CD4-positive, alpha-beta T cell treated with Interleukin-10 for 1 hour (primary cell): ENCODE measurements at regions not wholly inside any gene's neighbourhood (a gene's known extent, or its start where the extent isn't known, plus 50 kb on each side); places are given as distances from the start of the nearest gene placed in this dataset.
"Not testable (repeated sequence)": the region's sequence is repeated elsewhere in the genome, so short reads cannot be mapped to it uniquely, and the experiment has no call there.

Experiments
- DNase-seq: peaks from one replicate; pipeline ENCODE4 v3.0.0-alpha.2; 2020

GRCh38 chr12:127912035-127912665 is 354.8 kb upstream of the TMEM132C start:
- DNase-seq: no peak

DNA sequence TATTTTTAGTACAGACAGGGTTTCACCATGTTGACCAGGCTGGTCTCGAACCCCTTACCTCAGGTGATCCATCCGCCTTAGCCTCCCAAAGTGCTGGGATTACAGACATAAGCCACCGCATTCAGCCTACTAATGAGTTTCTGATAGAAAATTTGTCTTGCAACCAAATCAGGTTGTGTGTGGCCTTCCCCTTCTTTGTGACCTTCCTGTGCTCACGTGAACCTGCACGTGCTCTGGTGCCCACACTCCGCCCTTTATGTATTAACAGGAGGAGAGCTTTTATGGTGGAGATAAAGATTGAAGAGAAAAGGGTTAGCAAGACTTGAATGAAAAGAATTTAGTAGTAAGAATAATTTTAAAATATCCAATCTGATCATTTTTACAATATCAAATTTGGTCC is 343.5 kb upstream of the TMEM132C start:
- DNase-seq: no peak

- no peak for DNase-seq
These were observed 341.0 kb upstream of the TMEM132C start for GRCh38 chr12:127925971-127926370.

GRCh38 chr12:127928178-127928577 is 338.8 kb upstream of the TMEM132C start:
- DNase-seq: no peak

GRCh38 chr12:127928615-127929571 is 338.1 kb upstream of the TMEM132C start:
- DNase-seq: no peak

DNA sequence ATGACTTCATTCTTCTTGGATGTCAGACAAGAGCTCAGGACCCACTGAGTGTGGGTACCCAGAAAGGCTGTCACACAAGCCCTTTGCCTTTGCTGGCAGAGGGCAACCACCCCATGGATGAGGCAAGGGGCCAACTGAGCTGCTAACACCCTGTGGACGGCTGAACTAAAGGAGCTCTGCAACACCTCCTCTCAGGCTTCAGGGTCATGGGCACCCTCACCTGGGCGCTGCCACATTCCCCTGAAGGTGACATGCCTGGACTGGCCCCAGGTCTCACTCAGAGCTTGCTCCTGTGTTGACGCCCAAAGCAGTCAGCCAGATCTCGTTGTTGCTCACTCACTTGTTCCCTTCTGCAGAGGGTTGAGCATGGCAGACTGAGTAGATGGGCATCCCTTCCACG is 336.8 kb upstream of the TMEM132C start:
- no peak for DNase-seq

DNA sequence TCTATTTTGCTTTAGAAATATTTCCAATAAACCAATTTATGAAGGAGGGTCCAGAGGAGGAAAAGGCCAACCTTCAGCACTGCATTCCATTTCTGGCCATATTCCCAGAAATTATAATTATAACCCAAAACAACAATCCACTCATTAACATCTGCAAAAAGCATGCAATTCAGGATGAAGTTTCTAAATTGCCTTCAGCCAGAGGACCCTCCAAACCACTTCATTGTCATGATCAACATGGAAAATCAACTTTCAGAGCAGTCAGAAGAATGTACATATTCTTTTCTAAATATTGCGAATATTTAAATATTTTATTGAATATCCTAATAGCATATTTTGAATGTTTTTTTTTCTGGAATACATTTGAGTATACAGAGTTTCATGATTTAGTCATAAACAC is 332.6 kb upstream of the TMEM132C start:
- DNase-seq: no peak

- no peak for DNase-seq
These were observed 330.5 kb upstream of the TMEM132C start for GRCh38 chr12:127936463-127936862.

GRCh38 chr12:127941332-127941731 is 325.6 kb upstream of the TMEM132C start:
- DNase-seq: no peak

GRCh38 chr12:127942981-127943380 is 324.0 kb upstream of the TMEM132C start:
- DNase-seq: no peak

- DNase-seq: no peak
These were observed 323.3 kb upstream of the TMEM132C start for GRCh38 chr12:127943481-127944210.

DNA sequence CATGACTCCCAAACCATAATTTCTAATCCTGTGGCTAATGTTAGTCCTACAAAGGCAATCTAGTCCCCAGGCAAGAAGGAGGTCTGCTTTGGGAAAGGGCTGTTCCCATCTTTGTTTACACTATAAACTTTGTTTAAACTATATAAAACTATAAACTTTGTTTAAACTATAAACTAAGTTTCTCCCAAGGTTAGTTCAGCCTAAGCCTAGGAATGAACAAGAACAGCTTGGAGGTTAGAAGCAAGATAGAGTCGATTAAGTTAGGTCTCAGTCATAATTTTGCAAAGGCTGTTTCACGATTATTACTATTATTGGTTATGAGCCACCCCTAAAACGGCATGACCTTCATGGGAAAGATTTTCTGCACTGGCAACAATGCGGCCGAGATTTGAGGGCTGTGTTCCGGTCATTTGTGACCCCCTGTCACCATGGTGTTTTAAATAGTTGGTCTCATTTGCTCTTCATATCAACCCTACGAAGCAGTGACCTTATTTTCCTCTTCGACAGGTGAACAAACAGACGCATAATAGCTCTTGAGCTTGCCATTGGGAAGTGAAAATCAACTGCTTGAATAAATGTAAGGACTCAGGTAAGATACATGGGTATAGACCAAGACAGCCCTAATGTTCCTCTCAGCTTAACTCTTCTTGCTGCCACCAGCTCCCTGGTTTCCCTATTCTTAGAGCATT is 322.6 kb upstream of the TMEM132C start:
- no peak for DNase-seq

DNA sequence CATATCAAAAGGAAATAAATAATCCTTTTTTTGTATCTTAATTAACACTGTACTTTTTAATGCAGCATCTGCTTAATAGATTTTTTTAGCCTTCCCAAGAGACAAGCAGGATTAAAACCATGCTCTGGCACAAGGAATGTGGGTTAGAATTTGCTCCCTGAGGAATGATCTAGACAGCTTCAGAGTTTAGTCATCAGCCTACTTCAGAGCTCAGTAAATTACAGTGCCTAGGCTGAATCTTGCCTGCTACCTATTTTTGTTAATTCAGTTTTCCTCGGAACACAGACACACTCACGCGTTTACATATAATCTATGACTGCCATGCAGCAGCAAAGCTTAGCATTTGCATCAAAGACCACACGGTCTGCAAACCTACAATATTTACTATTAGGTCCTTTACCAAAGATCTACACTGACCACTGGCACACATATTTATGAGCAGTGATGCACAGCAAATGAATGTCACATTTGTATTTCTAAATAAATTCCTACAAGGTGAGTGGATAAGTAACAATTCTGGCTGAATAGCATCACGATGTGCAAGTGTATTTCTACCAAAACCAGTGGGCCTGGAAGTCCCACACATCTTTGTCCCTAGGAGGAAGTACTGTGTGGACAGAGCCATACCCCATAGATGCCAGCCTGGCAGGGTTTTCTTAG is 309.8 kb upstream of the TMEM132C start:
- DNase-seq: no peak

- no peak for DNase-seq
These were observed 304.7 kb upstream of the TMEM132C start for GRCh38 chr12:127962303-127962702.

DNA sequence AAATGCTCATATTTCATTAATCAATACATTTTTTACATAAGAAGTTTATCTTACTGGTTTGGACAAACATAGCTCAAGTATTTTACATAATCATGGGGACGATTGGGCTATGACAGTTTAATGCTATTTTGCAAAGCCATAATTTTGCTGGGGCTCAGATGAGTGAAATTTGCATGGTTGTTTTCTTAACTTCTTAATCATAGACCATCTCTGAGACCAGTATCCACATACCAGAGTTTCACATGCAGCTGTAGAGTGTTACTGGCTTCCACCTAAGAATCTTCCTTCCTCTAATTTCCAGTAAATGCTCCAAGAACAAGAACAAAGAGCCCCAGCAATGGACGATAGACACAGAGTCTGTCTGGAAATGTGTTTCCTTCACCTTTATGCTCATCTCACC is 303.0 kb upstream of the TMEM132C start:
- no peak for DNase-seq

- no peak for DNase-seq
These were observed 302.3 kb upstream of the TMEM132C start for GRCh38 chr12:127964717-127965116.

- no peak for DNase-seq
These were observed 300.6 kb upstream of the TMEM132C start for GRCh38 chr12:127966331-127966730.

GRCh38 chr12:127970491-127970890 is 296.5 kb upstream of the TMEM132C start:
- no peak for DNase-seq

DNA sequence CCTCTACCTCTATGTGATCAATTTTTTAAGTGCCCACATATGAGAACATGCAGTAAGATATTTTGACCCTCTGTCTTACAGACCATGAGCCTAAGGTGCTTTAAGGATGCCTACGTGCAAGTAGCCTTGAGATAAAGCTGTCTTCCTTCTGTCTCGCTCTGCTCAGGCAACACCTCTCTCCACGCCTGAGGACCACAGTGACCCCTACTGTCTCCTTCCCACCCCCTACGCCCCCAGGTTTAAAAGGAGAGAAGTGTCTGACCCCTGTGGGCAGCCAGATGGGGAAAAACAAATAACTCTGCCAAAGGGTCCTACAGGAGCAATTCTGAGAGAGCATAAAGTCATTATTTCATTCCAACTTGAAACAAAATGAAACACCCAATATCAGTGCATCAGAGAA is 286.4 kb upstream of the TMEM132C start:
- DNase-seq: no peak

DNA sequence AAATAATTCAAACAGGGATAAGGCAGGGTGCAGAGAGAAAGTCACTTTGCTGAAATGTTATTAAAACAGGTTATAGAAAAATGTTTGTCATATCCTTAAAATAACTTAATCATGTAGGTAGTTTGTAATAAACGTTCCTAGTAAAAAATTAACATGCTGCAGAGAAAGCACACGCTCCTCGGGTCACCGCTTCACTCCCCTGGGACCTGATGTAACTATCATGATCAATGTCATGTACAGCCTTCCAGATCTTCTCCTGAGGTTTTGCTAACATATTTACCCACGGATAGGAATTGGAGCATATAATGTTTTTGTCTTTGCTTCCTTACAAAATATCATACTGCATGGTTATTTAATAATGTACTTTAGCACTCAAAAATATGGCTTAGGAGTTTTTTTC is 285.1 kb upstream of the TMEM132C start:
- no peak for DNase-seq

GRCh38 chr12:127983213-127983791 is 283.7 kb upstream of the TMEM132C start:
- not testable (repeated sequence) for DNase-seq
